ENCODE measurements at regions not wholly inside any gene's neighbourhood (a gene's known extent, or its start where the extent isn't known, plus 50 kb on each side); places are given as distances from the start of the nearest gene placed in this dataset.

DNA sequence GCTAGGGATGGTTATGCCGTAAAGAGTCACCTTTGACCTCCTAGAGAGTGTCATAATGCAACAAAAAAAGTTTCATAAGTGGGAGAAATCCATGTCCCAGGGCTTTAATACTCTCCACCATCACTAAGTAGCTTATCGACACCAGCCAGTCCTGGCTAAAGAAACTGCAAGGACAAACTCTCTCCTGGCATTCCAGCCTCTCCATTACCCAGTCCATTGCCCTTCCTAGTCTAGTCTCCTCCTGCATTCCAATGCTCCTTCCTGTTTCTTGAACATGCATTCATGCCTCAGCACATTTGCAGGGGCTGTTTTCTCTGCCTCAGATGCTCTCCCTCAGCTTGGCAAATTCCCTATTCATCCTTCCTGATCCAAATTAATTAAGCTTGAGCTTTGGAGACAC is 364.1 kb downstream of the BRINP1 start:
- no peaks in the 10 kb centered on the region for H3K9me3 ChIP-seq (ENCODE audit: control insufficient read depth, insufficient read depth, low read depth, low read length)
- TF ChIP-seq TCF7L2 (IDR thresholded peaks at IDR 0.05; ENCODE audit: borderline replicate concordance, low read depth, low read length) (no peak), ZNF76 (tag by site-specific recombination; IDR thresholded peaks at IDR 0.05; ENCODE audit: borderline replicate concordance, low read depth) (no peak), KLF7 (tag by site-specific recombination; IDR thresholded peaks at IDR 0.05; ENCODE audit: borderline replicate concordance) (no peak), IKZF3 (tag by site-specific recombination; IDR thresholded peaks at IDR 0.05) (no peak), KLF10 (tag by site-specific recombination; IDR thresholded peaks at IDR 0.05) (no peak), ZNF555 (tag by site-specific recombination; conservative IDR thresholded peaks at IDR 0.05) (no peak), ZNF654 (tag by site-specific recombination; IDR thresholded peaks at IDR 0.05; ENCODE audit: low read depth) (no peak), ZNF223 (tag by site-specific recombination; IDR thresholded peaks at IDR 0.05) (no peak)
- TF ChIP-seq, protein P1, sequence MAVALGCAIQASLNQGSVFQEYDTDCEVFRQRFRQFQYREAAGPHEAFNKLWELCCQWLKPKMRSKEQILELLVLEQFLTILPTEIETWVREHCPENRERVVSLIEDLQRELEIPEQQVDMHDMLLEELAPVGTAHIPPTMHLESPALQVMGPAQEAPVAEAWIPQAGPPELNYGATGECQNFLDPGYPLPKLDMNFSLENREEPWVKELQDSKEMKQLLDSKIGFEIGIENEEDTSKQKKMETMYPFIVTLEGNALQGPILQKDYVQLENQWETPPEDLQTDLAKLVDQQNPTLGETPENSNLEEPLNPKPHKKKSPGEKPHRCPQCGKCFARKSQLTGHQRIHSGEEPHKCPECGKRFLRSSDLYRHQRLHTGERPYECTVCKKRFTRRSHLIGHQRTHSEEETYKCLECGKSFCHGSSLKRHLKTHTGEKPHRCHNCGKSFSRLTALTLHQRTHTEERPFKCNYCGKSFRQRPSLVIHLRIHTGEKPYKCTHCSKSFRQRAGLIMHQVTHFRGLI (tag by site-specific recombination; IDR thresholded peaks at IDR 0.05) = no peak
- TF ChIP-seq, protein P2, sequence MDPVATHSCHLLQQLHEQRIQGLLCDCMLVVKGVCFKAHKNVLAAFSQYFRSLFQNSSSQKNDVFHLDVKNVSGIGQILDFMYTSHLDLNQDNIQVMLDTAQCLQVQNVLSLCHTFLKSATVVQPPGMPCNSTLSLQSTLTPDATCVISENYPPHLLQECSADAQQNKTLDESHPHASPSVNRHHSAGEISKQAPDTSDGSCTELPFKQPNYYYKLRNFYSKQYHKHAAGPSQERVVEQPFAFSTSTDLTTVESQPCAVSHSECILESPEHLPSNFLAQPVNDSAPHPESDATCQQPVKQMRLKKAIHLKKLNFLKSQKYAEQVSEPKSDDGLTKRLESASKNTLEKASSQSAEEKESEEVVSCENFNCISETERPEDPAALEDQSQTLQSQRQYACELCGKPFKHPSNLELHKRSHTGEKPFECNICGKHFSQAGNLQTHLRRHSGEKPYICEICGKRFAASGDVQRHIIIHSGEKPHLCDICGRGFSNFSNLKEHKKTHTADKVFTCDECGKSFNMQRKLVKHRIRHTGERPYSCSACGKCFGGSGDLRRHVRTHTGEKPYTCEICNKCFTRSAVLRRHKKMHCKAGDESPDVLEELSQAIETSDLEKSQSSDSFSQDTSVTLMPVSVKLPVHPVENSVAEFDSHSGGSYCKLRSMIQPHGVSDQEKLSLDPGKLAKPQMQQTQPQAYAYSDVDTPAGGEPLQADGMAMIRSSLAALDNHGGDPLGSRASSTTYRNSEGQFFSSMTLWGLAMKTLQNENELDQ (tag by site-specific recombination; IDR thresholded peaks at IDR 0.05; ENCODE audit: low read depth) = no peak
- TF ChIP-seq, protein P3, sequence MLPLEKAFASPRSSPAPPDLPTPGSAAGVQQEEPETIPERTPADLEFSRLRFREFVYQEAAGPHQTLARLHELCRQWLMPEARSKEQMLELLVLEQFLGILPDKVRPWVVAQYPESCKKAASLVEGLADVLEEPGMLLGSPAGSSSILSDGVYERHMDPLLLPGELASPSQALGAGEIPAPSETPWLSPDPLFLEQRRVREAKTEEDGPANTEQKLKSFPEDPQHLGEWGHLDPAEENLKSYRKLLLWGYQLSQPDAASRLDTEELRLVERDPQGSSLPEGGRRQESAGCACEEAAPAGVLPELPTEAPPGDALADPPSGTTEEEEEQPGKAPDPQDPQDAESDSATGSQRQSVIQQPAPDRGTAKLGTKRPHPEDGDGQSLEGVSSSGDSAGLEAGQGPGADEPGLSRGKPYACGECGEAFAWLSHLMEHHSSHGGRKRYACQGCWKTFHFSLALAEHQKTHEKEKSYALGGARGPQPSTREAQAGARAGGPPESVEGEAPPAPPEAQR (tag by site-specific recombination; IDR thresholded peaks at IDR 0.05) = no peak
- TF ChIP-seq, protein P4, sequence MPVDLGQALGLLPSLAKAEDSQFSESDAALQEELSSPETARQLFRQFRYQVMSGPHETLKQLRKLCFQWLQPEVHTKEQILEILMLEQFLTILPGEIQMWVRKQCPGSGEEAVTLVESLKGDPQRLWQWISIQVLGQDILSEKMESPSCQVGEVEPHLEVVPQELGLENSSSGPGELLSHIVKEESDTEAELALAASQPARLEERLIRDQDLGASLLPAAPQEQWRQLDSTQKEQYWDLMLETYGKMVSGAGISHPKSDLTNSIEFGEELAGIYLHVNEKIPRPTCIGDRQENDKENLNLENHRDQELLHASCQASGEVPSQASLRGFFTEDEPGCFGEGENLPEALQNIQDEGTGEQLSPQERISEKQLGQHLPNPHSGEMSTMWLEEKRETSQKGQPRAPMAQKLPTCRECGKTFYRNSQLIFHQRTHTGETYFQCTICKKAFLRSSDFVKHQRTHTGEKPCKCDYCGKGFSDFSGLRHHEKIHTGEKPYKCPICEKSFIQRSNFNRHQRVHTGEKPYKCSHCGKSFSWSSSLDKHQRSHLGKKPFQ (tag by site-specific recombination; IDR thresholded peaks at IDR 0.05) = no peak
- no peaks in the 10 kb centered on the region for H3K4me1 ChIP-seq (ENCODE audit: control insufficient read depth, insufficient read depth, low read length)
- H3K36me3 ChIP-seq (ENCODE audit: control insufficient read depth in 2 of 2, insufficient read depth in 1 of 2, low read length in 2 of 2) = no peaks in the 10 kb centered on the region
- CTCF ChIA-PET = no interaction called here
- H3K27ac ChIP-seq (ENCODE audit: extremely low read depth, low read depth, low read length) = no peak overlapping the region
- POLR2A ChIA-PET = no interaction called here
- H3K4me3 ChIP-seq (ENCODE audit: low read depth, low read length) = no peak overlapping the region

DNA sequence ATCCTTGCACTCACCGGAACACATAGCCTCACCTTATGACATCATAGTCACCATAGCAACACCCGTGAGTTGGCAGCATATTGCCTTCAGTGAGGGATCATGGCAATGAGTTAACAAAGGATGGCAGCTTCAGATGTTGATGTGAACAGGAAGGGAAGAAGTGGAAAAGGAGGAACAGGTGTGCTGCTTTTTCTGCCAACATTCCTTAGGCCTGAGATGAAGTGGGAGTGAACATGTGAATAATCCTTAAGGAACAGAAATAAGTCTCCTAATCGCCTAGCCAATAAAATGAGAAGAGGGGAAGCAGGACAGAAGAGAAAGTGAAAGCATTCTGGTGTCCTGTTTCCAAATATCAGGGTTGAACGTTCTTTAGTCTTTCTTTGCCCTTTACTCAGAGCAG is 360.0 kb downstream of the BRINP1 start:
- ChIA-PET CTCF (no interaction called here), POLR2A (no interaction called here)
- Histone ChIP-seq H3K4me1 (ENCODE audit: control insufficient read depth, insufficient read depth, low read length) (no peaks in the 10 kb centered on the region), H3K9me3 (ENCODE audit: control insufficient read depth, insufficient read depth, low read depth, low read length) (no peaks in the 10 kb centered on the region), H3K27ac (ENCODE audit: extremely low read depth, low read depth, low read length) (no peak overlapping the region), H3K36me3 (ENCODE audit: control insufficient read depth in 2 of 2, insufficient read depth in 1 of 2, low read length in 2 of 2) (no peaks in the 10 kb centered on the region), H3K4me3 (ENCODE audit: low read depth, low read length) (no peak overlapping the region)
- TF ChIP-seq ZNF132 (tag by site-specific recombination; IDR thresholded peaks at IDR 0.05; ENCODE audit: borderline replicate concordance) (no peak), ZNF677 (tag by site-specific recombination; IDR thresholded peaks at IDR 0.05) (no peak), ZNF174 (tag by site-specific recombination; IDR thresholded peaks at IDR 0.05) (no peak), ZNF140 (tag by site-specific recombination; IDR thresholded peaks at IDR 0.05) (no peak), KLF10 (tag by site-specific recombination; IDR thresholded peaks at IDR 0.05) (no peak), ZFP69B (tag by site-specific recombination; IDR thresholded peaks at IDR 0.05) (no peak), ZNF24 (tag by site-specific recombination; IDR thresholded peaks at IDR 0.05) (no peak), REPIN1 (tag by site-specific recombination; IDR thresholded peaks at IDR 0.05; ENCODE audit: low read depth) (no peak), TCF7L2 (IDR thresholded peaks at IDR 0.05; ENCODE audit: borderline replicate concordance, low read depth, low read length) (no peak)
- TF ChIP-seq, protein P5, sequence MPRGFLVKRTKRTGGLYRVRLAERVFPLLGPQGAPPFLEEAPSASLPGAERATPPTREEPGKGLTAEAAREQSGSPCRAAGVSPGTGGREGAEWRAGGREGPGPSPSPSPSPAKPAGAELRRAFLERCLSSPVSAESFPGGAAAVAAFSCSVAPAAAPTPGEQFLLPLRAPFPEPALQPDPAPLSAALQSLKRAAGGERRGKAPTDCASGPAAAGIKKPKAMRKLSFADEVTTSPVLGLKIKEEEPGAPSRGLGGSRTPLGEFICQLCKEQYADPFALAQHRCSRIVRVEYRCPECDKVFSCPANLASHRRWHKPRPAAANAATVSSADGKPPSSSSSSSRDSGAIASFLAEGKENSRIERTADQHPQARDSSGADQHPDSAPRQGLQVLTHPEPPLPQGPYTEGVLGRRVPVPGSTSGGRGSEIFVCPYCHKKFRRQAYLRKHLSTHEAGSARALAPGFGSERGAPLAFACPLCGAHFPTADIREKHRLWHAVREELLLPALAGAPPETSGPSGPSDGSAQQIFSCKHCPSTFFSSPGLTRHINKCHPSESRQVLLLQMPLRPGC (tag by site-specific recombination; IDR thresholded peaks at IDR 0.05) = no peak

All from HEK293 (cell line).